Lower leg skin (tissue), 4 donors: ENCODE measurements at regions not wholly inside any gene's neighbourhood (a gene's known extent, or its start where the extent isn't known, plus 50 kb on each side); places are given as distances from the start of the nearest gene placed in this dataset.

Source experiments
- DNase-seq, 2 donors: peaks; one replicate each; pipeline ENCODE4 v3.0.0-alpha.2; 2019; ENCODE audit warnings: low spot score in 2 of 2
- H3K4me3 ChIP-seq: fragments of 200-600 bp; sonication (generic); 2 replicates; pipeline ENCODE4 v1.5.1; 2017; ENCODE audit warnings: mild to moderate bottlenecking, low read depth; ENCODE audit not compliant: poor library complexity, severe bottlenecking
- POLR2A ChIP-seq, 2 donors: fragments of 450-650 bp; IDR thresholded peaks; one replicate each; pipeline ENCODE4 v1.6.1; 2016 to 2017; ENCODE audit warnings: antibody characterized with exemption in 2 of 2, mild to moderate bottlenecking in 1 of 2, moderate library complexity in 1 of 2
- WGBS, 2 donors: methylation state at CpG; one replicate each; pipeline ENCODE4 v1.1.5; 2018; 5-methylcytosine and 5-hydroxymethylcytosine counted together
- intact Hi-C: fragments of 100-400 bp; cut with DNase I; formaldehyde crosslinking; loops from one replicate; pipeline ENCODE4 v1.15.0; 2023; ENCODE audit warnings: low total_unique reads
- TF ChIP-seq, protein P1 (sequence below), 3 donors: fragments of 450-650 bp; IDR thresholded peaks; one replicate each; pipeline ENCODE4 v1.5.1; 2016; ENCODE audit warnings: antibody characterized with exemption in 3 of 3, mild to moderate bottlenecking in 3 of 3, moderate library complexity in 2 of 3

DNA sequence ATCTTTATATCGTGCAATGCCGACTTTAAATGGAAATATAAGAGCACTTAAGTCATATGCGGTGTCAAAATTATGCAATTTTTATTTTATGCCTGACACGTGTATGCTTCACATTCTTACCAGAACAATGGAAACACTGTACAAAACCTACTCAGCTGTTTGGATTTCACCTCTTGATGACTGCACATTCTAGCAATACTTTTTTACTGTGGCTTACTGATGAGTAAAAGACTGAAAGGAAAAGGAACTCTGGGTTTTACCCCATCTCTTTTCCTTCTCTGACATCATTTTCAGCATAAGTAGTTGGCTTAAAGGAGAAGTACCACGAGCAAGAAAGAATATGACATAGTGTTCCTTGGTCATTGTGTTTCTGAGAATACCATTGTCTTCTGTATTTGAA lies 142.8 kb downstream of the POLR2M start:
- intact Hi-C loops = no loop called here
- DNase-seq = no peak
- no peak overlapping the region for H3K4me3 ChIP-seq
- TF ChIP-seq, protein P1, sequence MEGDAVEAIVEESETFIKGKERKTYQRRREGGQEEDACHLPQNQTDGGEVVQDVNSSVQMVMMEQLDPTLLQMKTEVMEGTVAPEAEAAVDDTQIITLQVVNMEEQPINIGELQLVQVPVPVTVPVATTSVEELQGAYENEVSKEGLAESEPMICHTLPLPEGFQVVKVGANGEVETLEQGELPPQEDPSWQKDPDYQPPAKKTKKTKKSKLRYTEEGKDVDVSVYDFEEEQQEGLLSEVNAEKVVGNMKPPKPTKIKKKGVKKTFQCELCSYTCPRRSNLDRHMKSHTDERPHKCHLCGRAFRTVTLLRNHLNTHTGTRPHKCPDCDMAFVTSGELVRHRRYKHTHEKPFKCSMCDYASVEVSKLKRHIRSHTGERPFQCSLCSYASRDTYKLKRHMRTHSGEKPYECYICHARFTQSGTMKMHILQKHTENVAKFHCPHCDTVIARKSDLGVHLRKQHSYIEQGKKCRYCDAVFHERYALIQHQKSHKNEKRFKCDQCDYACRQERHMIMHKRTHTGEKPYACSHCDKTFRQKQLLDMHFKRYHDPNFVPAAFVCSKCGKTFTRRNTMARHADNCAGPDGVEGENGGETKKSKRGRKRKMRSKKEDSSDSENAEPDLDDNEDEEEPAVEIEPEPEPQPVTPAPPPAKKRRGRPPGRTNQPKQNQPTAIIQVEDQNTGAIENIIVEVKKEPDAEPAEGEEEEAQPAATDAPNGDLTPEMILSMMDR (IDR thresholded peaks at IDR 0.05) = no peak
- TF ChIP-seq POLR2A (IDR thresholded peaks at IDR 0.05) = no peak
- WGBS, 2 donors = 78 to 83% methylated on average over 5 of the region's 5 CpGs

DNA sequence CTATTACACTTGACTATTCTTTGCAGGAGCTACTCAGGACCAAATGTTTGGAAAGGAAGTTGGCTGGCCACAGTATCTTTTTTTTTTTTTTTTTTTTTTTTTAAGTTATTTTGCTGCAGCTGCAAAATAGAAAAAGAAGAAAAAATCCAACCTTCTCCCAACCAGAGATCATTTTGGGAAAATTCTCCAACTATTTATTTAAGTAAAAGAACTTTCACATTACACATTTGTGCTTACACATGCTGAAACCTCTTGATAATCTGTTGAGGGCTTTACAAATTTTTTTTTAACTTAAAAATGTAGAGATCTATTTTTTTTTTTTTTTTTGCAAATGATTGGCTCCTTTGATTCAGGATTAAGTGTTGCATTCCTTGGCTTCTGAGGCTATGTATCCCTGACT lies 148.0 kb downstream of the POLR2M start:
- TF ChIP-seq, protein P1 (IDR thresholded peaks at IDR 0.05) = no peak
- no peak for TF ChIP-seq POLR2A (IDR thresholded peaks at IDR 0.05)
- intact Hi-C loops = no loop called here
- DNase-seq = no peak
- no peak overlapping the region for H3K4me3 ChIP-seq

DNA sequence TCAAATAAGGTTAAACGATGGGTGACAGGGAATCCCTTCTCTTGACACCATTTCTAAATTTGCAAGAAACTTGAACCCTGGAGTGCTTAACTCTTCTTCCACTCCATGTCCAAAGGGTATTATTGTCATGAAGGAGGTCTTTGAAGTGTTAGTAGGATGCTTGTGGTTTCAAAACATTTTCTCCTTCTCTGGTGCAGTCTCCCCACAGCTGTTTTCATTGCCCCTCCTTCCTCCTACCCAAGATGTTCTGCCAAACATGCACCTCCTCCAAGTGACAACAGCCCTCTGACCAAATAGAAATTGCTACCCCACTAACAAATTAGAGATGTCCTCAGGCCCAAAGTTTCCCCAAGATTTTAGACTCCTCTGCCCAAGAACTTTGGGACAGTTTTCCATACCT lies 151.4 kb downstream of the POLR2M start:
- intact Hi-C loops = loop anchor here (5.0 kb wide), 1 partner anchor 301 kb away; no protein-coding TSS in a partner anchor
- no peak overlapping the region for H3K4me3 ChIP-seq
- 85 to 97% methylated on average over 1 of the region's 1 CpG for WGBS, 2 donors
- TF ChIP-seq, protein P1 (IDR thresholded peaks at IDR 0.05) = no peak
- DNase-seq = no peak

DNA sequence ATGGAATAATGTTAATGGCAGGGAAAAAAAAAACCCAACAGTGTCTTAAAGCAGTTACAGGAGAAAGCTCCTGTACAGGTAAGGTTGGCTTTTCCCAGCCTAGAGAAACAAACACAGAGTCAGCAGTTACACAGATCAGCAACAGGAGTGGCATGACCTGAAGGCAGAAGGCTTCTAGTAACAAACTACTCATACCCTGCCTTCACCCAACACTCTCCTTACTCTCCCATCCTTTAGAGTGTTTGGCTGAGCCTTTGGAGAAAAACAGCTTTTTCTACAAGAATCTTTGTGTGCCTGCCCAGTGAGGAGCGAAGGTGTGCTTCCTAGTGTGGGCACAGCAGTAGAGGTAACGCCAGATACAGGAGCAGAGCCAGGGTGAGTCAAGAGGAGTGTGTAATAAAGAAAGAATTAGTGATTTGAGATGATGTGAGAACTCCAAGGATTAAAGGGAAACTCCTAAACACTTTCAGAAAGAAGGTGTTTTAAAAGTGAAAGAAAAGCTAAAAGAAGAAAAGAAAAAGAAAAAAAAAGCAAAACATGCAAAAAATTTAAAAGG lies 152.7 kb downstream of the POLR2M start:
- no peak for DNase-seq
- TF ChIP-seq, protein P1 (IDR thresholded peaks at IDR 0.05) = no peak
- no peak for TF ChIP-seq POLR2A (IDR thresholded peaks at IDR 0.05)
- intact Hi-C loops = loop anchor here (5.0 kb wide), 1 partner anchor 302 kb away; no protein-coding TSS in a partner anchor
- no peak overlapping the region for H3K4me3 ChIP-seq
- WGBS, 2 donors = 61 to 64% methylated on average over 2 of the region's 2 CpGs

DNA sequence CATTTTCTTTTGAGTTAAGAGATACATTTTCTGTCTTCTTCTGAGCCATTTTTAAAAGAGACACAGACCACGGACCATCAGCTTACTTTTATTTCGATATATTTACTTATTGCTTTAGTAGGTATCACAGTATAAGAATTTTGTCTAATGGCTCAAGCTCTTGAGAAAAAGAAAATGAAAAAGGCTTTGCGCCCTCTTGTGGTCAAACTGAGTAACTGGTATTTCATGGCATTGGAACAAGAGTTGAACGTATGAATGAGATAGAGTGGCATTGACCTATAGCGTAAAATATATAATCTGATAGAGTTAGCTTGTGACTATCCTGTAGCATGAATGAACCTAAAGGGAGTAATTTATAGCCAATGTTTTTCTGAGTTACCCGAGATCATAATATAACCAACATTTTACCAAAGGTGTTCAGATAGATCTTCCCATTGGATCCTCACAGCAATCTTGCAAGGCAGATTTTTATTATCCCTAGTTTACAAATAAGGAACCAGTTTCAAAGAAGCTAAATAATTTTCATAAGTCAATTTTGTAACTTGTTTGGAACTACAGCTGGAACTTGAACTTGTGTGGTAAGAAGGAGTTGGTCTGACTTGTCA lies 154.6 kb downstream of the POLR2M start:
- WGBS, 2 donors = 12 to 15% methylated on average over 6 of the region's 6 CpGs
- intact Hi-C loops = no loop called here
- DNase-seq = no peak

More for the DNA sequence above, 154.6 kb downstream of the POLR2M start:
- TF ChIP-seq POLR2A (IDR thresholded peaks at IDR 0.05) = no peak
- TF ChIP-seq, protein P1 (IDR thresholded peaks at IDR 0.05) = no peak
- H3K4me3 ChIP-seq = no peak overlapping the region
